Astrocyte of the cerebellum (primary cell): ENCODE measurements at regions not wholly inside any gene's neighbourhood (a gene's known extent, or its start where the extent isn't known, plus 50 kb on each side); places are given as distances from the start of the nearest gene placed in this dataset.
"Not testable (repeated sequence)": the region's sequence is repeated elsewhere in the genome, so short reads cannot be mapped to it uniquely, and the experiment has no call there.

Experiments used
- DNase-seq: peaks from one replicate; pipeline ENCODE4 v3.0.0-alpha.2; 2011; ENCODE audit warnings: low read depth
- H3K4me3 ChIP-seq: 2 replicates; pipeline ENCODE4 v1.5.1; 2011; ENCODE audit warnings: mild to moderate bottlenecking, low read depth, low read length, moderate library complexity
- CTCF ChIP-seq: IDR thresholded peaks from 2 replicates; pipeline ENCODE4 v1.5.1; 2012; ENCODE audit warnings: low read length, low read depth, moderate library complexity, mild to moderate bottlenecking; ENCODE audit errors: missing control alignments
- in situ Hi-C: cut with HindIII; loops from 2 replicates; pipeline ENCODE4 v1.10.0; 2017; ENCODE audit warnings: low sequenced_read_pairs

- in situ Hi-C loops, result no loop called here
- H3K4me3 ChIP-seq, result no peak overlapping the region
- DNase-seq, result no peak
- no peak for TF ChIP-seq CTCF
Observed at GRCh38 chr7:41437257-41438196, 265.4 kb downstream of the INHBA start.

- H3K4me3 ChIP-seq, result no peak overlapping the region
- TF ChIP-seq CTCF, result no peak
- in situ Hi-C loops, result no loop called here
- DNase-seq, result no peak
Observed at GRCh38 chr7:41436139-41436538, 266.8 kb downstream of the INHBA start.

- DNase-seq, in situ Hi-C loops, H3K4me3 ChIP-seq: not testable (repeated sequence)
Observed at GRCh38 chr7:41435020-41435419, 267.9 kb downstream of the INHBA start.

- no peak for DNase-seq
- no peak for TF ChIP-seq CTCF
- no peak overlapping the region for H3K4me3 ChIP-seq
- in situ Hi-C loops, result no loop called here
Observed at GRCh38 chr7:41431671-41432070, 271.2 kb downstream of the INHBA start.

- TF ChIP-seq CTCF, result no peak
- H3K4me3 ChIP-seq, result no peak overlapping the region
- DNase-seq, result no peak
- in situ Hi-C loops, result no loop called here
Observed at GRCh38 chr7:41428381-41428780, 274.5 kb downstream of the INHBA start.

GRCh38 chr7:41425926-41426325 is 277.0 kb downstream of the INHBA start:
- in situ Hi-C loops, result no loop called here
- DNase-seq, result peak; percentile 51
- H3K4me3 ChIP-seq, result no peak overlapping the region
- no peak for TF ChIP-seq CTCF

- DNase-seq, result no peak
- TF ChIP-seq CTCF, result no peak
- in situ Hi-C loops, result loop anchor here (5.0 kb wide), 1 partner anchor 91 kb away; no protein-coding TSS in a partner anchor
- H3K4me3 ChIP-seq, result no peak overlapping the region
Observed at GRCh38 chr7:41421056-41421455, 281.8 kb downstream of the INHBA start.
